ENCODE measurements at regions not wholly inside any gene's neighbourhood (a gene's known extent, or its start where the extent isn't known, plus 50 kb on each side); places are given as distances from the start of the nearest gene placed in this dataset.
A peak's percentile ranks its signal among the peaks of the same experiment; 100 is the strongest.
"Not testable (repeated sequence)": the region's sequence is repeated elsewhere in the genome, so short reads cannot be mapped to it uniquely, and the experiment has no call there.

DNA sequence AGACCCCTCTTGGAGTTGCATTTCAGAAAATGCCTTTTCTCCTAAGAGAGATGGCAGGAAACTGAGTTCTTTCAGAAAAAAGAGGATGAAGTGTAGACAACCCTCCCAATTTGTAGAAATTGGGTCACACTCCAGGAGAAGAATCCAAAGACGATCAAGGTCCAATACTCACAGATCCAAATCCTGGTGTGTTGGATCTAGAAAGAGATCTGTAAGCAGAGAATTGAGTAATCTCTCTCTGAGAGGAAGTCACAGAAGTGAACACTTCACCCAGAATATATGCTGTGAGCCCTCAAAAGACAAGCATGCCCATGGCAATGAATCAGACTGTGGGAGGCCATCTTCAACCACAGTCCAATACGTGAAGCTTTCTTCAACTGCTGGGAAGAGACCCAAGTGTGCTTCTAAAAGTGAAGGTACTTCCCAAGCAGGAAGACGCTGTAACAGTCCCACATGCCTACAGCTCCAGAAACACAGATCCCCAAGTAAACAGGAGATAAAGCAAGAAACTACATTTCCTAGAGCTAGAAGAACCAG, 182.7 kb downstream of the SMC2 start:
- DNase-seq = peak; percentile 96

DNA sequence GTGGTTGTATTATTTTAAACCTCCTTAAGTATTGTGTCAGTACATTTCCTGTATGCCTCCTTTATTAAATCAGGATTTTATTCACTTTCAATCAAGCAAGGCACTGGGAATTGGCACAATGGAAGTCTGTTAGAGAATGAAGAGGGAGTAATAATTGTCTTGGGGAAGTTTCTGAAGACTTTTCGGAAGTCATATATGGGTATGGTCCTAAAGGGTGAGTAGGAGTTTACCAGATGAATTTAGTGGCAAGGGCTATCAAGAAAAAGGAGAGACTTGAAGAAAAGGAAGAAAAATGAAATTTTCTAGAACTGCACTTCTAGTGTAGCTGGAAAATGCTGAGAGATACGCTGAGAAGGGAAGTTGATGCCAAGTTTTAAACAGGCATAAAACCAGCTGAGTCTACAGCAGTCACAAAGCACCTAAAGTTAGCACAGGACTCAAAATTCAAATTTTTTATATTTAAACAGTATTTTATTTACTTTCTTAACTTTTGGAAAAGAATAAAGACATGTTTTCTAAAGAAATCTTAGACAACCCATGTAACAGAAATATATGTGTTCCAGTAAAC, 184.9 kb downstream of the SMC2 start:
- no peak for DNase-seq

GRCh38 chr9:104279535-104280177, 185.5 kb downstream of the SMC2 start:
- DNase-seq = peak; percentile 92

GRCh38 chr9:104280178-104280560, 186.1 kb downstream of the SMC2 start:
- peak; percentile 94 for DNase-seq

DNA sequence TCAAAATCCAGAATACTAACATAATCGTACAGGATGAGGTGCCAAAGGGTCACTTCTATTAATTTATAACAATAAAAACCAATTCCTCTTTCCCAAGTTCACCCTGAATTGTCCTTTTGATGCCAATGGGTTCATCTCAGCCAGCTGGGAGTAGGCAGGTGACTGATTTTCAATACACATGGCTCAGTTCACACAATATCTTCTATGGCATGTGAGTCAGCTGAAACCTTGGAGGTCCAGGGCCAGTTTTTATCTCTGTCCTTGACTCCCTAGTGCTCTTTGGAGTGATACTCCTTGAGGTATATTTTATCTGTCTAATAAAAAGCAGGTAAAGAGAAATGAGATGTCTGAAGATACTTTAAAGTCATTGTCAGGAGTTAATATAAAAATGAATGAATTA, 186.6 kb downstream of the SMC2 start:
- DNase-seq = peak; percentile 50

DNA sequence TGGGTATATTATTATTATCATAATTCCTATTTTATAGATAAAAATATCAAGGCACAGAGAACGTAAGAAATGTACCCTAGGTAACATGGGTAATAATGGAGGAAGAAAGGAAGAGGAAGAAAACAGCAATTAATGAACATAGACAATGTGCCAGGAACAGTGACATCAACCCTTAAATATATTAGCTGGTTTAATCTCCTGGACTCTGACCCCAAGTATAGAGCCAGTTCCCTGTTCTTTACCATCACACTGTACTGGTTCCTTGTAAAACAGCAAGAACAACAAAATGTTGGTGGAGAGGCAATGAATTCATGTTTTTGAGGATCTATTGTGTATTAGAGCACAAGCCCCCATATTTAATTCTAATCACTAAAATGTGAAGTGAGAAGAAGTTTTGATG, 192.1 kb downstream of the SMC2 start:
- DNase-seq = no peak

- DNase-seq = peak; percentile 82
Measured at GRCh38 chr9:104286799-104287198, 192.7 kb downstream of the SMC2 start.

GRCh38 chr9:104287253-104287878, 193.3 kb downstream of the SMC2 start:
- no peak for DNase-seq

GRCh38 chr9:104293877-104294276, 199.8 kb downstream of the SMC2 start:
- no peak for DNase-seq

- DNase-seq = no peak
Measured at GRCh38 chr9:104300124-104300523, 203.9 kb upstream of the OR13F1 start.

DNA sequence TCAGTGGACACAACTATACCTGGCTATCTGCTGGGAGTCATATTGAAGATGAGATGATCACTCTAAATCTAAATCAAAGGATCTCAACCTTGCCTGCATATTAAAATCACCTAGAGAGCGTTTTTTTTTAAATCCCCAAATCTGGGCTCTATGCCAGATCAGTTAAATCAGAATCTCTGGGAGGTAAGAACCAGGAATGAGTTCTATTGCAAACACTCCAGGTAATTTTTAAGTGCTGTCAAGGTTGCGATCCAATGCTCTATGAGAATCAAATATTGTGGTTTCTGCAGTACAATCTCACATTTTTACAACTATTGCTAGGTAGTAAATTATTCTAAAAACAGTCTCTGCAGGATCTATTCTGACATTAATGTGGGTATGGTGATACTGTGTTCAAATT, 202.3 kb upstream of the OR13F1 start:
- peak; percentile 32 for DNase-seq

GRCh38 chr9:104302775-104303174, 201.3 kb upstream of the OR13F1 start:
- DNase-seq = no peak

DNA sequence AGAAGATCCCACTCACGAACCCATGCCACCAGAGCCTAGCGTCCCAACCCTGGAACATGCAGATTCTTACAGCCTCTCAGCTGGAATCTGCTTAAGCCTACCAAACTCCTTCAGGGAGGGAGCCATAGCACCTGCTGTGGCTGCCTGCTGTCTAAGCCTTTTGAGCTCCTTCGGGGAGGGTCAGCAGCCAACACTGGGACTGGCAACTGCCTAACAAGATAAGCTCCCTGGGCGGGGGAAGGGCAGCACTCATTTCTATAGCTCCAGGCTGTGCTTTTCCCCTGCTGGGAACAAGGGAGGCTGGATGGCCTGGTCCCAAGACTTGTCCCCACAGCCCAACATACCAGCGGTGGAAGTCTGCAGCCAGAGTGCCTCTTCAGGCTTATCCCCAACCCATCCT, 199.1 kb upstream of the OR13F1 start:
- no peak for DNase-seq

DNA sequence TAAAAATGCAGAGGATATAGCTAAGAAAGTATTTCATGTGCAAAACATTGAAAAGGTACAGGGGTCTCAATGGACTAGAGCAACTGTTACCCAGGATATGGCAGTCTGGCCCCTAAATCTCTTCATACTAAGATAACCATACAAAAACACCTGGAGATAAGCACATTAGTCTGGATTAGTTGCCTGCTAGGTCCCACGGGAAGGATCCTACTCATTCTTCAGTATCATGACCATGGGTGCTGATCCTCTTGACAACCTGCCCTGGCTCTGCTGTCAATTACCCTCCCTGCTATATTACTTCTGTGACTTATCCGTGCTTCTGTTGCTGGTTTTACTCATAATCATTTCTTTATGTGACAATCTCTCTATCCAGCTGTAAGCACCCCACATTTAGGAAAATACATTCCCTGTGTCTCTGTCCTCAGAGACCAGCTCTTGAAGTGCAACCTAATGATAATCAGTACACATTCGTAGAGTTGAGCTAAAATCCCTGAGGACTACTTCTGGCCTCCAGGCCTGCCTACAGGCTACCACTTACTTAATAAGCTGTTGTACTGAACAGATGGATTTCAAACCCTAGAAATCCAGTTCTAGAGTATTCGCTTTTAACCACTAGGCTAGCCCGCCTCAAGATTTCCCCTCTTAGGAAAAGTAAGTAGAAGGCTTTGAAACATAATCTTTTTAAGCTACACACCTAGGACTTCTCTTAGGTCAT, 190.5 kb upstream of the OR13F1 start:
- no peak for DNase-seq

- DNase-seq = not testable (repeated sequence)
Measured at GRCh38 chr9:104316201-104317009, 187.7 kb upstream of the OR13F1 start.

- DNase-seq = no peak
Measured at GRCh38 chr9:104319198-104319597, 184.9 kb upstream of the OR13F1 start.

GRCh38 chr9:104319685-104320084, 184.4 kb upstream of the OR13F1 start:
- DNase-seq = no peak

GRCh38 chr9:104322596-104322995, 181.5 kb upstream of the OR13F1 start:
- DNase-seq = no peak

GRCh38 chr9:104323967-104324694, 179.9 kb upstream of the OR13F1 start:
- not testable (repeated sequence) for DNase-seq

GRCh38 chr9:104326912-104327311, 177.2 kb upstream of the OR13F1 start:
- no peak for DNase-seq

- no peak for DNase-seq
Measured at GRCh38 chr9:104329245-104329644, 174.8 kb upstream of the OR13F1 start.

GRCh38 chr9:104330841-104331240, 173.2 kb upstream of the OR13F1 start:
- no peak for DNase-seq

Data from NCI-H226 (cell line).